Smooth muscle cell (in vitro differentiated cells): ENCODE measurements at regions not wholly inside any gene's neighbourhood (a gene's known extent, or its start where the extent isn't known, plus 50 kb on each side); places are given as distances from the start of the nearest gene placed in this dataset.

Experiments used
- DNase-seq: peaks from one replicate; lab custom pipeline; 2025; ENCODE audit not compliant: unreplicated experiment; lab: John Stamatoyannopoulos, UW
- H2AFZ ChIP-seq: fragments of 200-600 bp; sonication (generic); 2 replicates; pipeline ENCODE4 v1.6.0; 2016; ENCODE audit warnings: antibody characterized with exemption, low read depth, mild to moderate bottlenecking
- H3F3A ChIP-seq: fragments of 200-600 bp; sonication (generic); 2 replicates; pipeline ENCODE4 v1.6.0; 2017; ENCODE audit warnings: antibody characterized with exemption, low read depth
- H3K27ac ChIP-seq: fragments of 200-600 bp; sonication (generic); 2 replicates; pipeline ENCODE4 v1.5.1; 2016; ENCODE audit warnings: low read depth, mild to moderate bottlenecking
- H3K27me3 ChIP-seq: fragments of 200-600 bp; sonication (generic); 2 replicates; pipeline ENCODE4 v1.6.1; 2016; ENCODE audit warnings: low read depth, mild to moderate bottlenecking
- H3K36me3 ChIP-seq: fragments of 200-600 bp; sonication (generic); 2 replicates; pipeline ENCODE4 v1.5.1; 2016; ENCODE audit warnings: low read depth
- H3K4me1 ChIP-seq: fragments of 200-600 bp; sonication (generic); 2 replicates; pipeline ENCODE4 v1.5.1; 2016; ENCODE audit warnings: low read depth
- H3K4me2 ChIP-seq: fragments of 200-600 bp; sonication (generic); 2 replicates; pipeline ENCODE4 v1.6.0; 2016; ENCODE audit warnings: mild to moderate bottlenecking
- H3K4me3 ChIP-seq: fragments of 200-600 bp; sonication (generic); 2 replicates; pipeline ENCODE4 v1.5.1; 2016; ENCODE audit warnings: mild to moderate bottlenecking
- H3K79me2 ChIP-seq: fragments of 200-600 bp; sonication (generic); 2 replicates; pipeline ENCODE4 v1.6.0; 2016; ENCODE audit warnings: low read depth, mild to moderate bottlenecking
- H3K9ac ChIP-seq: fragments of 200-600 bp; sonication (generic); 2 replicates; pipeline ENCODE4 v1.6.0; 2016; ENCODE audit warnings: low read depth
- H3K9me3 ChIP-seq: fragments of 200-600 bp; sonication (generic); replicated peaks from 2 replicates; pipeline ENCODE4 v1.5.1; 2016; ENCODE audit warnings: low read depth
- H4K20me1 ChIP-seq: fragments of 200-600 bp; sonication (generic); 2 replicates; pipeline ENCODE4 v1.6.0; 2016; ENCODE audit warnings: low read depth
- WGBS: methylation state at CpG from one replicate; pipeline ENCODE4 v1.1.7; 2016; ENCODE audit warnings: low lambda C conversion rate; 5-methylcytosine and 5-hydroxymethylcytosine counted together
- TF ChIP-seq, protein P1 (sequence below): fragments of 200-600 bp; sonication (generic); IDR thresholded peaks from 2 replicates; pipeline ENCODE4 v1.5.1; 2017; ENCODE audit warnings: borderline replicate concordance, mild to moderate bottlenecking, antibody characterized with exemption; ENCODE audit not compliant: insufficient read depth, poor library complexity, severe bottlenecking

DNA sequence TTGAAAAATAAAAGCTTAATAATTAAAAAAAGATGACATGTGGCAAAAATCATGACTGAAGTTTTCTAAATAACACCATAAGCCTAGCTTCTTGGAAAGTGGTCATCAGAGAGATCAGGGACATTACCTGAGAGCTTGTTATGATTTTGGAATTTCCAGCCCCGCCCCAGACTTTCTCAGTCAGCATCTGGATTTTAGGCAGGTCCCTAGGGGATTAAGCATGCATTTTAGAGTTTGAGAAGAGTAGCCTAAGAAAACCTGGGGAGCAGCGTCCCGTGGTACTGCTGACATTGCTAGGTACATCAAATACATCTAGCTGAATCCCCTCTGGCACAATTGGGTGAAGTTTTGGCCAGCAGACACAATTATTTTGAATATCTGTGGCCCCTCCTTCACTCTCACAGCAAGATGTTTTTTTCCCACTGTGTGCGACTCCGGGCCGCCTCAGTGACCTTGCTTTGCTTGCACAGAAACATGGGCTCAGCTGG, 58.7 kb upstream of the MEF2A start:
- Histone ChIP-seq H3K27ac (peak overlapping the region; percentile 55), H2AFZ (no peak overlapping the region), H3K9ac (no peak overlapping the region), H3K9me3 (no peaks in the 10 kb centered on the region), H3K36me3 (no peaks in the 10 kb centered on the region), H3F3A (no peaks in the 10 kb centered on the region), H3K27me3 (no peaks in the 10 kb centered on the region), H3K4me1 (no peaks in the 10 kb centered on the region), H4K20me1 (no peaks in the 10 kb centered on the region), H3K79me2 (no peaks in the 10 kb centered on the region), H3K4me3 (no peak overlapping the region), H3K4me2 (peak overlapping the region; percentile 64)
- no peak for DNase-seq
- WGBS, result 63% methylated on average over 6 of the region's 6 CpGs
- TF ChIP-seq, protein P1, sequence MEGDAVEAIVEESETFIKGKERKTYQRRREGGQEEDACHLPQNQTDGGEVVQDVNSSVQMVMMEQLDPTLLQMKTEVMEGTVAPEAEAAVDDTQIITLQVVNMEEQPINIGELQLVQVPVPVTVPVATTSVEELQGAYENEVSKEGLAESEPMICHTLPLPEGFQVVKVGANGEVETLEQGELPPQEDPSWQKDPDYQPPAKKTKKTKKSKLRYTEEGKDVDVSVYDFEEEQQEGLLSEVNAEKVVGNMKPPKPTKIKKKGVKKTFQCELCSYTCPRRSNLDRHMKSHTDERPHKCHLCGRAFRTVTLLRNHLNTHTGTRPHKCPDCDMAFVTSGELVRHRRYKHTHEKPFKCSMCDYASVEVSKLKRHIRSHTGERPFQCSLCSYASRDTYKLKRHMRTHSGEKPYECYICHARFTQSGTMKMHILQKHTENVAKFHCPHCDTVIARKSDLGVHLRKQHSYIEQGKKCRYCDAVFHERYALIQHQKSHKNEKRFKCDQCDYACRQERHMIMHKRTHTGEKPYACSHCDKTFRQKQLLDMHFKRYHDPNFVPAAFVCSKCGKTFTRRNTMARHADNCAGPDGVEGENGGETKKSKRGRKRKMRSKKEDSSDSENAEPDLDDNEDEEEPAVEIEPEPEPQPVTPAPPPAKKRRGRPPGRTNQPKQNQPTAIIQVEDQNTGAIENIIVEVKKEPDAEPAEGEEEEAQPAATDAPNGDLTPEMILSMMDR, result no peak

DNA sequence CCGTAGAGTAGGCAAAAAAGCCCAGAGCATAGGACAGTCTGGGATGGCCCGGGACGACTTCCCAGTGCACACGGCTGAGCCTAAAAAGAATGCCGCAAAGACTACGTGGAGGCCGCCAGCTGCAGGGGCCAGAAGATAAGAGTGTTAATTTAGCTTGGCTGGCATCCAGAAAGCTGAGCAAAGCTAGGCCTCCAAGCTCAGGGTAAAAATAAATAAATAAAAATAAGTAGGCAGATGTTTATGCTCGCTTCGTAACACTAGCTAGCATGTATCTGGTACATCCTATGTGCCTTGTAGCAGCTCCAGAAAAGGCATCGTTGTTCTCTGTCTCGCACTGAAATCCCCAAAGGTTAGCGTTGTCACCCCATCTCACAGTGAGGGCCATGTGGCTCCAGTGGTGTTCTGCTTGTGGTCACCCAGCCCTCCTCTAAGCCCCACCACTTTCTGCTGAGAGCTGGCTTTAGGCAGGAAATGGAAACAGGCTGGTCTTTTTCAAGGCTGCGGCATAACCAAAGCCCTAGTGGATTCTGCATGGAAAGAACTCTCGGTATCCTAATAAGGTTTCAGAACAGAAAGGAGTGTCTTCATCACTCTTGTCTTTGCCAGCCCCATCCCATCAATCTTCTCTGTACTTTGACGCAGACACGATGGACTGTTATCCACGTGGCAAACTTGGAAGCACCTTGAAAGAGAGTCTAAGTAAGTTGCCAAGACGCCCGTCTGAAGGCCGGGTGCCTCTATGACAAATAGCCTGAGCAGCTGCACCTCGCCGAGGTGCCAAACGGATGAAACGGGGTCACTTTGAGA, 58.1 kb upstream of the MEF2A start:
- 38% methylated on average over 24 of the region's 24 CpGs for WGBS

DNA sequence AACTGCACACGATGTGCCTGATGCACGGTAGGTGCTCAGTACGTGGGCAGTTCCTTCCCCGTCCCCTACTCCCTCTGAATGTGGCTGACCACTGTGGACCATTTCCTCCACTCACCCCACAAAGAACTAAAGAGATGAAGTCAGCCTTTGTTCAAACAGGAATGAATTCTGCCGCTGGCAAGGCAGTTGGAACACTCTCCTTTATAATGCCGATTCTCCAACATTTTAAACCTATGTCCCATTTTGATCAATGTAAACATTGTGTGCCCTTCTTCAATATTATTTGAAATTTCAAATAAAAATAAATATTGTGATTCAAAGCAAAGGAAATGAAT, 57.5 kb upstream of the MEF2A start:
- H3K9ac ChIP-seq, result no peak overlapping the region
- no peaks in the 10 kb centered on the region for H3K36me3 ChIP-seq
- no peaks in the 10 kb centered on the region for H3K4me1 ChIP-seq

More for the DNA sequence above, 58.1 kb upstream of the MEF2A start:
- no peaks in the 10 kb centered on the region for H3F3A ChIP-seq
- H3K4me2 ChIP-seq, result peak overlapping the region; percentile 64
- DNase-seq, result peak; percentile 43
- peak overlapping the region; percentile 55 for H3K27ac ChIP-seq
- H3K9me3 ChIP-seq, result no peaks in the 10 kb centered on the region
- no peaks in the 10 kb centered on the region for H3K4me1 ChIP-seq
- no peak overlapping the region for H2AFZ ChIP-seq
- no peaks in the 10 kb centered on the region for H3K27me3 ChIP-seq
- H3K36me3 ChIP-seq, result no peaks in the 10 kb centered on the region
- H3K9ac ChIP-seq, result no peak overlapping the region
- TF ChIP-seq, protein P1, result no peak
- no peaks in the 10 kb centered on the region for H3K79me2 ChIP-seq
- H3K4me3 ChIP-seq, result no peak overlapping the region
- no peaks in the 10 kb centered on the region for H4K20me1 ChIP-seq

More for the DNA sequence above, 57.5 kb upstream of the MEF2A start:
- TF ChIP-seq, protein P1, result no peak
- Histone ChIP-seq H3K27ac (peak overlapping the region; percentile 55), H2AFZ (no peak overlapping the region), H3K9me3 (no peaks in the 10 kb centered on the region), H3K4me2 (peak overlapping the region; percentile 64), H3K4me3 (no peak overlapping the region), H4K20me1 (no peaks in the 10 kb centered on the region), H3K27me3 (no peaks in the 10 kb centered on the region), H3F3A (no peaks in the 10 kb centered on the region), H3K79me2 (no peaks in the 10 kb centered on the region)
- WGBS, result 62% methylated on average over 6 of the region's 6 CpGs
- no peak for DNase-seq
